ENCODE measurements at regions not wholly inside any gene's neighbourhood (a gene's known extent, or its start where the extent isn't known, plus 50 kb on each side); places are given as distances from the start of the nearest gene placed in this dataset.

GRCh38 chr9:78792745-78793144, 495.8 kb downstream of the PSAT1 start:
- no peak for TF ChIP-seq CTCF (IDR thresholded peaks at IDR 0.05; ENCODE audit: low read depth, low read length)
- Histone ChIP-seq H3K4me3 (ENCODE audit: low read depth, low read length) (no peak overlapping the region), H3K27ac (ENCODE audit: low read depth, low read length) (no peak overlapping the region), H3K9me3 (ENCODE audit: control insufficient read depth, insufficient read depth, low read length) (no peaks in the 10 kb centered on the region), H3K27me3 (ENCODE audit: control insufficient read depth, insufficient read depth, low read length) (no peaks in the 10 kb centered on the region)
- ChIA-PET POLR2A (no interaction called here), CTCF (no interaction called here)
- no peak for DNase-seq (ENCODE audit: low read depth, low spot score)

DNA sequence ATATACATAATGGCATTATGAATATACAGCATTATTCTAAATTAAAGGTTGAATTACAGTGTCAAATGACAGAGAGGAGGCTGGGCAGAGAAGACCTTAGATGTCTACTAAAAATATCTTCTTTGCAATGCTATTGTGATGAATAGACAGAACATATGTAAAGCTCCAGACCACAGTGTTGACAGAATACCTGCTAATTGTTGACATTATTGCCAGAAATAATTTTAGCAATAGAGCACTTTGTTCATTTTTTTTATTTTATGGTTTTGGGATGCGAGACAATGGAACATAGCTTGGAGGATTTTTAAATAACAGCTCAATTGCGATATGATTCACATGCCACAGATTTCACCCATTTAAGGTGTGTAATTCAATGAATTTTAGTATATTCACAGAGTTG, 508.8 kb downstream of the PSAT1 start:
- no peak overlapping the region for H3K4me3 ChIP-seq (ENCODE audit: low read depth, low read length)
- ChIA-PET CTCF (interaction anchor here (0.5 kb wide), 1 partner anchor 277 kb away, joined by 3 read pairs; no protein-coding TSS in a partner anchor), POLR2A (no interaction called here)
- H3K9me3 ChIP-seq (ENCODE audit: control insufficient read depth, insufficient read depth, low read length): no peaks in the 10 kb centered on the region
- no peak for TF ChIP-seq CTCF (IDR thresholded peaks at IDR 0.05; ENCODE audit: low read depth, low read length)
- no peak for DNase-seq (ENCODE audit: low read depth, low spot score)
- H3K27me3 ChIP-seq (ENCODE audit: control insufficient read depth, insufficient read depth, low read length): no peaks in the 10 kb centered on the region
- no peak overlapping the region for H3K27ac ChIP-seq (ENCODE audit: low read depth, low read length)

DNA sequence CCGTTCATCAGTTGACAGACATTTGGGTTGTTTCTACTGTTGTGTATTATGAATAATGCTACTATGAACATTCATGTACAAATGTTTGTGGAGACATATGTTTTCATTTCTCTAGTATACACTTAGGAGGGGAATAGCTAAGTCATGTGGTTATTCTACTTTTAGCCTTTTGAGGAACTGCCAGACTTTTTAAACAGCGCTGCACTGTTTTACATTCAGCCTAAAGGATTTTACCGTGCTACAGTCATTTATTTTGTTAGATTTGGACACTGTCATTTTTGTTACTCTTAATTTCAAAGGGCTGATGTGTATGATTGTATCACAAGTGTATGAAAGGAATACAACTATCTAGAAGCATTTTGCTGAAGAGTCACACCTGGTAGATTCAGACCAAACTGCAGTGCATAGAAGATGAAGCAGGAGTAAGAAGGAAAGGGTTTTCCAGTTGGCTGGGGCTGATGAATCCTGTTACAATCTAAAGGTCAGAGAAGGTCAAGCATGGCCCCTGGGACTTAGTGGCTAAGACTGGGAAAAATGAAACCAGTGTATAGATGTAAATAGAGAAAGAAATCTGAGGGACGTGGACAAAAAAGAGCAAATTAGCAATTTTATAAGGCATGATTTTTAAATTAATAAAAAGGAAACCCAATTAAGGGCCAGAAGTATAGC, 509.7 kb downstream of the PSAT1 start:
- TF ChIP-seq CTCF (IDR thresholded peaks at IDR 0.05; ENCODE audit: low read depth, low read length): no peak
- Histone ChIP-seq H3K4me3 (ENCODE audit: low read depth, low read length) (no peak overlapping the region), H3K9me3 (ENCODE audit: control insufficient read depth, insufficient read depth, low read length) (no peaks in the 10 kb centered on the region), H3K27me3 (ENCODE audit: control insufficient read depth, insufficient read depth, low read length) (no peaks in the 10 kb centered on the region), H3K27ac (ENCODE audit: low read depth, low read length) (no peak overlapping the region)
- CTCF ChIA-PET: interaction anchor here (0.5 to 1.1 kb wide), 2 partner anchors 15 to 277 kb away, joined by 3 to 4 read pairs; no protein-coding TSS in a partner anchor
- POLR2A ChIA-PET: no interaction called here
- DNase-seq (ENCODE audit: low read depth, low spot score): no peak

DNA sequence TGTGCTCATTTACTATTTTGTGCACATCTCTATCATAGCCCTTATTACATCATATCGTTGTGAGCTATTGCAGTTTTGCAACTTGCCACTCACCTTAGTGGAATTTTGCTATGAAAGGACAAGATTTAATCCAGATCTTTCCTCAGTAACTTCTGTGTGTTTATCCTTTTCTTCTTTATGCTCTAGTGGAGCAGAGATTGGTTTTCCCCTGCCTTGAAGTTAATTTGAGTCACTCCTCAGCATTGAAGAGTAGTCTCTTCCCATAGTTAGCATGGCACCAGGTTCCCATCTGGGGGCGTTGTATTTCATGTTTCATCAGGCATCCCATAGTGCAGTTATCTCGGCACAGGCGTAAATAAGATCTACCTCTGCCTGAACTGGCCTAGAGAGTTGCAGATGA, 510.4 kb downstream of the PSAT1 start:
- H3K27ac ChIP-seq (ENCODE audit: low read depth, low read length): no peak overlapping the region
- CTCF ChIA-PET: interaction anchor here (1.1 kb wide), 1 partner anchor 14 kb away, joined by 4 read pairs; no protein-coding TSS in a partner anchor
- H3K4me3 ChIP-seq (ENCODE audit: low read depth, low read length): no peak overlapping the region
- TF ChIP-seq CTCF (IDR thresholded peaks at IDR 0.05; ENCODE audit: low read depth, low read length): no peak
- H3K9me3 ChIP-seq (ENCODE audit: control insufficient read depth, insufficient read depth, low read length): no peaks in the 10 kb centered on the region
- POLR2A ChIA-PET: no interaction called here
- H3K27me3 ChIP-seq (ENCODE audit: control insufficient read depth, insufficient read depth, low read length): no peaks in the 10 kb centered on the region
- DNase-seq (ENCODE audit: low read depth, low spot score): no peak

GRCh38 chr9:78808048-78808447, 511.1 kb downstream of the PSAT1 start:
- no peak for TF ChIP-seq CTCF (IDR thresholded peaks at IDR 0.05; ENCODE audit: low read depth, low read length)
- no peaks in the 10 kb centered on the region for H3K27me3 ChIP-seq (ENCODE audit: control insufficient read depth, insufficient read depth, low read length)
- no peak for DNase-seq (ENCODE audit: low read depth, low spot score)
- no peak overlapping the region for H3K4me3 ChIP-seq (ENCODE audit: low read depth, low read length)
- H3K9me3 ChIP-seq (ENCODE audit: control insufficient read depth, insufficient read depth, low read length): no peaks in the 10 kb centered on the region
- POLR2A ChIA-PET: no interaction called here
- no peak overlapping the region for H3K27ac ChIP-seq (ENCODE audit: low read depth, low read length)
- CTCF ChIA-PET: interaction anchor here (1.1 kb wide), 1 partner anchor 14 kb away, joined by 4 read pairs; no protein-coding TSS in a partner anchor
